ENCODE measurements at regions not wholly inside any gene's neighbourhood (a gene's known extent, or its start where the extent isn't known, plus 50 kb on each side); places are given as distances from the start of the nearest gene placed in this dataset.
"Not testable (repeated sequence)": the region's sequence is repeated elsewhere in the genome, so short reads cannot be mapped to it uniquely, and the experiment has no call there.

DNA sequence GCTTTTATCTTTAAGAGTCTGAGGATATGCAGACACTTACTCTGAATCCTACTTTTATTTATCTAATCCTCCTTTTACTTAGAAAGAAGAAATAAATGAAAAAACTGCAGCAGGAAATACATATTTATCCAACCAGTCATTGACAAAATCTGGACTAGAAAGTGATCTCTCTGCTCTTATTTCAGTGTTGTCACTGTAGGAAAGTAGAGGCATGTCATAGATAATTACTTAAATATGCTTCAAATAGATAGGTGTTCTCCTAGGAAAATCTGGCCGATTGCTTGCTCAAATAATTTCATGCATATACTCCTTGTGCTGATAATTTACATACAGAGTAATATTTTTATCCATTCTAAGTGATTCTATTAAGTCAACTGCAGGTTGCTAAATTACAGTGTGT lies 2001.9 kb upstream of the C9orf72 start:
- no peak for TF ChIP-seq Cebpa-rat (IDR thresholded peaks at IDR 0.05)
- no peaks in the 10 kb centered on the region for H3K4me1 ChIP-seq
- no peaks in the 10 kb centered on the region for H4K20me1 ChIP-seq
- H3K9ac ChIP-seq = no peak overlapping the region
- H3K4me3 ChIP-seq = no peak overlapping the region
- no peaks in the 10 kb centered on the region for H3K27me3 ChIP-seq
- H3K9me3 ChIP-seq (replicated peaks in 1 of 11) = no peaks in the 10 kb centered on the region
- H3K4me2 ChIP-seq = no peak overlapping the region
- H3K27ac ChIP-seq = no peak overlapping the region
- no peaks in the 10 kb centered on the region for H3K36me3 ChIP-seq

DNA sequence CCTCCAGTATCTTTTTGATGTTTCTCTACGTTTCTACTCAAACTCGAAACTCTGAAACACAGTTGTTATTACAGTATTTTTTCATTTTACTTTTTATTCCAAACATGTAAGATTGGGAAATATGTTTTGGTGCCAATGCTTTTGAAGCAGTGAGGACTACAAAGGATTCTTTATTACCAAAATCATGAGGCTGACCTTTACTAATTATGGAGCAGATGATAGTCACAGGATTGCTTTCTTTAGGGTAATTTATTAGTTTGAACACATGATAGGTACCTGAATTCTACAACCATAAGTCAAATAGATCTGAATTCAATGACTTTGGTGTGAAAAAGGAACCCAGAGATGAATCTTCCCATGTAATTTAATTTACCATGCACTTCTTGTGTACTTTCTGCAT lies 2015.1 kb upstream of the C9orf72 start:
- no peak overlapping the region for H3K4me3 ChIP-seq
- H3K9me3 ChIP-seq (replicated peaks in 1 of 11) = no peaks in the 10 kb centered on the region
- no peak for TF ChIP-seq Cebpa-rat (IDR thresholded peaks at IDR 0.05)

DNA sequence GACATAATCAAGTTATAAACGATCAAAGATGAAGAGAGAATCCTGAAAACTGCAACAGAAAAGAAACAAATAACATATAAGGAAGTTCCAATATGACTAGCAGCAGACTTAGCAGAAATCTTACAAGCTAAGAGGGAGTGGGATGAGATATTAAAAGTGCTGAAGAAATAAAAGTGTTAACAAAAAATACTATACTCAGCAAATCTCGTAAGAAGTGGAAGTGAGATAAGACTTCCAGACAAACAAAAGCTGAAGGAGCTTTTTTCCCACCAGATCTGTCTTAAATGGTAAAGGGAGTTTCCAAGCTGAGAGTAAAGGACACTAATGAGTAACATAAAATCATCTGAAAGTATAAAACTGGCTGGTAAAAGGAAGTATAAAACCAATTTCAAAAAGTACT lies 2036.0 kb upstream of the C9orf72 start:
- H3K4me1 ChIP-seq = peaks cover 0 to 60% (median 0%) of the 10 kb centered on the region in 10 experiments; a peak in 6 of 20 replicates
- H4K20me1 ChIP-seq = no peaks in the 10 kb centered on the region
- no peaks in the 10 kb centered on the region for H3K27me3 ChIP-seq
- no peaks in the 10 kb centered on the region for H3K9me3 ChIP-seq (replicated peaks in 1 of 11)
- H3K27ac ChIP-seq = peak overlapping the region in 2 of 11 experiments; percentile 22 to 71; a peak in 3 of 22 replicates
- no peaks in the 10 kb centered on the region for H3K36me3 ChIP-seq
- TF ChIP-seq Cebpa-rat (IDR thresholded peaks at IDR 0.05) = no peak
- peak overlapping the region in 1 of 11 experiments; percentile 46; a peak in 1 of 22 replicates for H3K9ac ChIP-seq
- peak overlapping the region in 3 of 11 experiments; percentile 19 to 54 (median 41); a peak in 4 of 22 replicates for H3K4me2 ChIP-seq
- H3K4me3 ChIP-seq = no peak overlapping the region

More for the DNA sequence above, 2015.1 kb upstream of the C9orf72 start:
- no peaks in the 10 kb centered on the region for H3K27me3 ChIP-seq
- no peak overlapping the region for H3K9ac ChIP-seq
- H3K27ac ChIP-seq = no peak overlapping the region
- H3K36me3 ChIP-seq = no peaks in the 10 kb centered on the region
- H4K20me1 ChIP-seq = no peaks in the 10 kb centered on the region
- no peak overlapping the region for H3K4me2 ChIP-seq
- H3K4me1 ChIP-seq = no peaks in the 10 kb centered on the region

DNA sequence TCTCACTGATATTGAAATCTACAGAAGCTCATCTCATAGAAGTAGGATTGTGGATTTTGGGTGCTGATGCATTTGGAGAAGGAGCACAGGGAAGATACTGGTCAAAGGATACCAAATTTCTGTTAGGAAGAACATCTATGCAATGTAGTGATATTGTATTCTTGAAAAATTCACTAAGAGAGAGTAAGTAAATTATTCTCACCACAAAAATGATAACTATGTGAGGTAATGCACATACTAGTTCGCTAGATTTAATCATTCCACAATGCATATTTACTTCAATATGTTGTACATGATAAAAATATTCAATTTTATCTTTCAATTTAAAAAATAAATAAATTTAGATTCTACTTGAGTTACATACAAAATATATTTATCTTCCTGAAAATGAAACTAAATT lies 2040.5 kb upstream of the C9orf72 start:
- Histone ChIP-seq H3K4me1 (peaks cover 0 to 48% (median 0%) of the 10 kb centered on the region in 10 experiments; a peak in 6 of 20 replicates), H3K27ac (no peak overlapping the region), H3K9ac (no peak overlapping the region), H3K9me3 (replicated peaks in 1 of 11) (no peaks in the 10 kb centered on the region), H3K4me2 (peak overlapping the region in 2 of 11 experiments; percentile 33 to 37; a peak in 2 of 22 replicates), H3K27me3 (no peaks in the 10 kb centered on the region), H3K36me3 (no peaks in the 10 kb centered on the region), H3K4me3 (no peak overlapping the region), H4K20me1 (no peaks in the 10 kb centered on the region)
- TF ChIP-seq Cebpa-rat (IDR thresholded peaks at IDR 0.05) = no peak

DNA sequence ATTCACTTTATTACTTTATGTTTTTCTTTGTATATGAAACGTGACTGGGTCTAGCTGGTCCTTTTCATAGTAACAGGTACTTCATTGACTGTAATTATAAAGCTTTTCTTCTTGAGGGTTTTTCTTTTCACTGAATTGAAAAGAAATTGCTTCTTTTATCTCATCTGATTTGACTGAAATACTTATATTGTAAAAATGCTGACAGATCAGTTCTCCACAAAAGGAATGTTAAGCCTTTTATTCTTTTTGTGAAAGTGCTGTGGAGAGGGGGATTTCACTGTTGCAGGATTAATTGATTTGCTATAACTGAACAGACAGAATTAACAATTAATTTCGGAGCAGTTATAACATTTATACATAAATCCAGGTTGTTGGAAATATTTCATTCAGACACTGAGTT lies 2043.6 kb upstream of the C9orf72 start:
- Histone ChIP-seq H3K4me1 (peaks cover 0 to 41% (median 0%) of the 10 kb centered on the region in 10 experiments; a peak in 5 of 20 replicates), H4K20me1 (no peaks in the 10 kb centered on the region), H3K4me3 (no peak overlapping the region), H3K36me3 (no peaks in the 10 kb centered on the region), H3K9ac (no peak overlapping the region), H3K27me3 (no peaks in the 10 kb centered on the region), H3K9me3 (replicated peaks in 1 of 11) (no peaks in the 10 kb centered on the region), H3K4me2 (no peak overlapping the region), H3K27ac (no peak overlapping the region)
- no peak for TF ChIP-seq Cebpa-rat (IDR thresholded peaks at IDR 0.05)

DNA sequence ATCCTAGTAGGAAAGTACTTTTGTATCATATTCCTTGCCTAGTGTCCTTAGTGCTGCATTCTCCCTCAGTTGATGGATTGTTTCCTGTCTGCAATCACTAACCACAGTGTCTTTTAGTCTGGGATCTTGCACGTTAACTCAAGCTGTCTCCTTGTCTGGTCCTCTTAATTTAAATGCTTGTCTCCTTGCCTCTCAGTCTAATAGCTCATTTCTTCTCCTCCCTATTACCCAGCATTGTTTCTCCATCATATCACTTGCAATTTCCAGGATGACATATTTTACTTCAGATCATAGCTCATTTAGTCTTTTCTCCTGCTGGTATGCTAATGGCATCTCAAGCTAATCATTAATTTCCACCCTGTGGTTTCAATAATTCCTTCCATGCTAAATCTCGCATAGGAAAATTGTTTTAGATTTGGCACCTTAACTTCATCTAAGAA lies 2052.0 kb upstream of the C9orf72 start:
- Histone ChIP-seq H3K4me2 (no peak overlapping the region), H3K4me1 (no peaks in the 10 kb centered on the region), H3K27me3 (no peaks in the 10 kb centered on the region), H3K27ac (no peak overlapping the region), H3K4me3 (no peak overlapping the region), H3K9ac (no peak overlapping the region), H3K36me3 (no peaks in the 10 kb centered on the region), H3K9me3 (replicated peaks in 1 of 11) (no peaks in the 10 kb centered on the region), H4K20me1 (no peaks in the 10 kb centered on the region)
- TF ChIP-seq Cebpa-rat (IDR thresholded peaks at IDR 0.05) = no peak

DNA sequence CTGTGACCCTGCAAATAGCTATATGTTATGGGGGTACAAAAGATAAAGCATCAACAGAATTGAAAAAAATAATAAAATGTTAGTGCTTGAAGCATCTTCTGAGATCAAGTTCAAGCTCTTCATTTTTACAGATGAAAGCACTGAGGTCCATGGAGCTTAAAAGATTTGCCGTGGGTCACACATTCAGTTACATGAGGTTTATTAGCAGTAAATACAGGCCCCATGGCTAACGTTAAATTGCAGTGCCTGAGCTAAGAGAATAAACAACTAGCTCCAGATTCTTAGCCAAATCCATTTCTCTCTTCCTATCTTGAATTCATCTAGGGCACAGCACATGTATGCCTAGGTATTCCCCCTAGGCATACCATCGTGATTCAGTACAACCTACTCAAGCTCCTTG lies 2052.7 kb upstream of the C9orf72 start:
- Histone ChIP-seq H3K27ac (no peak overlapping the region), H3K4me1 (no peaks in the 10 kb centered on the region)
- no peak for TF ChIP-seq Cebpa-rat (IDR thresholded peaks at IDR 0.05)

DNA sequence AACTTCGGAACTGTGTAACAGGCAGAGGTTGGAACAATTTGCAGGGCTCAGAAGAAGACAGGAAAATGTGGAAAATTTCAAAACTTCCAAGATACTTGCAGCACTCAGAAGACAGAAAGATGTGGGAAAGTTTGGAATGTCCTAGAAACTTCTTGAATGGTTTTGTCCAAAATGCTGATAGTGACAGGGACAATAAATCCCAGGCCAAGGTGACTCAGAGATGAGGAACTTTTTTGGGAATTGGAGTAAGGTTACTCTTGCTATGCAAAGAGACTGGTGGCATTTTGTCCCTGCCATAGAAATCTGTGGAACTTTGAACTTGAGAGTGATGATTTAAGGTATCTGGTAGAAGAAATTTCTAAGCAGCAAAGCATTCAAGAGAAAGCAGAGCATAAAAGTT lies 2055.6 kb upstream of the C9orf72 start:
- H4K20me1 ChIP-seq; H3K9ac ChIP-seq; H3K36me3 ChIP-seq; H3K4me2 ChIP-seq; H3K27me3 ChIP-seq; H3K4me3 ChIP-seq; H3K9me3 ChIP-seq (replicated peaks in 1 of 11); H3K27ac ChIP-seq; H3K4me1 ChIP-seq: not testable (repeated sequence)

More for the DNA sequence above, 2052.7 kb upstream of the C9orf72 start:
- Histone ChIP-seq H3K4me3 (no peak overlapping the region), H3K9me3 (replicated peaks in 1 of 11) (no peaks in the 10 kb centered on the region), H3K4me2 (no peak overlapping the region), H3K36me3 (no peaks in the 10 kb centered on the region), H3K9ac (no peak overlapping the region), H4K20me1 (no peaks in the 10 kb centered on the region), H3K27me3 (no peaks in the 10 kb centered on the region)

DNA sequence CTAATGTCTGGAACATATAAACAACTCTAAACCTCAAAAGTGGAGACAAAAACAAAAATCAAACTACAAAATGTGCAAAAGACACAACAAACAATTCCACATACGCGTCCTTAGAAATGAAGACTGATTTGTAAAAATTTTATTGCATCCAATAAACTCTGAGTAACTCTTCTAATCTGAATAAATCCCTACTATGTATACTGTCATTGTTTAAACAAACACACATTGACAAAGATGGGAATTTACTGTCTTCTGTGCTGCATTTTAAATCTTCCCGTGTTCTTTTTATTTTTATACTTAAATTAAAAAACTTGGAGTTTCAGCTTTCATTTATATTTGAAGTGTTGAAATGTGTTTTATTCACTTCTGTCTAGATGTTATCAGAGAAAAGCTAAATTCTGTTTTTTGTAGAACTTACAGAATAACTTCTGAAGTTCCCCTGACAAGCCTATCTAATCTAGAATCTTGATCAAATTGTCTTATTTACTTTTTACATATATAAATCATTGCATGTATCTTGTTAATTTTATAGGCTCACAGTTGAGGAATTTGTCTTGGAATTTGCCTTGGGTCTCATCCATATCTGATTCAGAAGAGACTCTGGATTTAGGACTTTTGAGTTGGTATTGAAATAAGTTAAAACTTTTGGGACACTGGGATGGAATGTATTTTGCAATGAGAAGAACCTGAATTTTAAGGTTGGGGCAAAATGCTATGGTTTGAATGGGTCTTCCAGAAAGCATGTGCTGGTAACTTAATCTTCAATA lies 2064.4 kb upstream of the C9orf72 start:
- no peak overlapping the region for H3K4me2 ChIP-seq
- H3K9ac ChIP-seq = no peak overlapping the region
- H3K4me3 ChIP-seq = no peak overlapping the region
- no peaks in the 10 kb centered on the region for H3K9me3 ChIP-seq (replicated peaks in 1 of 11)
- no peaks in the 10 kb centered on the region for H3K36me3 ChIP-seq
- H3K4me1 ChIP-seq = no peaks in the 10 kb centered on the region
- H3K27me3 ChIP-seq = no peaks in the 10 kb centered on the region
- H4K20me1 ChIP-seq = no peaks in the 10 kb centered on the region
- TF ChIP-seq Cebpa-rat (IDR thresholded peaks at IDR 0.05) = no peak
- H3K27ac ChIP-seq = no peak overlapping the region

DNA sequence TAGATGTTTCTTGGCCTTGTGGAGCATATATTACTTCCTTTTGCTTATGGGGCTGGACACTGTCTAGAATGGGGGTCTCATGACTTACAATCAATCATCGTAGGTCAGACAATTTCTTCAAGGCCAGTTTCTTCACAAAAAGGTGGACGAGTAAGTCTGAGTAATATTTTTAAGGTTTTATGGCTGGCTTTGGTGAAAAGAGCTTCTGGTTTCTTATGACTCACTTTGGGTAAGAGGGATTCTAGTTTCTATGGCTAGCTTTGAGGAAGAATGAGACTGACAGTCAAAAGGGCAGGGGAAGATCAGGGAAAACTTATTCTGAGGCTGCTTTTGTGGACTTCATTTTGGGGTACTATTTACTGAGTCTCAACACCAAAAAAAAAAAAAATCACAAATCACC lies 2067.2 kb upstream of the C9orf72 start:
- Histone ChIP-seq H3K27me3 (no peaks in the 10 kb centered on the region), H3K9me3 (replicated peaks in 1 of 11) (no peaks in the 10 kb centered on the region), H3K36me3 (no peaks in the 10 kb centered on the region), H3K4me3 (no peak overlapping the region), H4K20me1 (no peaks in the 10 kb centered on the region), H3K4me1 (no peaks in the 10 kb centered on the region), H3K9ac (no peak overlapping the region), H3K27ac (no peak overlapping the region), H3K4me2 (no peak overlapping the region)
- TF ChIP-seq Cebpa-rat (IDR thresholded peaks at IDR 0.05) = no peak
